GM21528 (cell line): ENCODE measurements at regions not wholly inside any gene's neighbourhood (a gene's known extent, or its start where the extent isn't known, plus 50 kb on each side); places are given as distances from the start of the nearest gene placed in this dataset.

Experiments used
- ATAC-seq: cut with Tn5 transposase; IDR thresholded peaks from one replicate; pipeline ENCODE4 v1.9.1; 2021; ENCODE audit warnings: mild to moderate bottlenecking, moderate library complexity; ENCODE audit not compliant: unreplicated experiment, low FRiP score

- ATAC-seq: no peak
Measured at GRCh38 chr20:60304931-60305330, 346.7 kb downstream of the CDH26 start.

- no peak for ATAC-seq
Measured at GRCh38 chr20:60306105-60306504, 347.9 kb downstream of the CDH26 start.

GRCh38 chr20:60306551-60306950 is 348.3 kb downstream of the CDH26 start:
- ATAC-seq: no peak

- no peak for ATAC-seq
Measured at GRCh38 chr20:60310560-60311349, 352.5 kb downstream of the CDH26 start.

GRCh38 chr20:60313191-60313590 is 355.0 kb downstream of the CDH26 start:
- no peak for ATAC-seq

GRCh38 chr20:60313614-60314013 is 355.4 kb downstream of the CDH26 start:
- ATAC-seq: no peak

GRCh38 chr20:60314727-60315126 is 356.5 kb downstream of the CDH26 start:
- ATAC-seq: no peak

- ATAC-seq: no peak
Measured at GRCh38 chr20:60316476-60317158, 358.4 kb downstream of the CDH26 start.

GRCh38 chr20:60317401-60317800 is 359.2 kb downstream of the CDH26 start:
- no peak for ATAC-seq

- no peak for ATAC-seq
Measured at GRCh38 chr20:60321601-60322000, 363.4 kb downstream of the CDH26 start.

GRCh38 chr20:60326821-60327220 is 368.6 kb downstream of the CDH26 start:
- no peak for ATAC-seq

GRCh38 chr20:60327971-60328660 is 369.9 kb downstream of the CDH26 start:
- ATAC-seq: no peak

- no peak for ATAC-seq
Measured at GRCh38 chr20:60330461-60330860, 372.2 kb downstream of the CDH26 start.

- no peak for ATAC-seq
Measured at GRCh38 chr20:60331688-60332300, 373.6 kb downstream of the CDH26 start.

GRCh38 chr20:60332523-60332922 is 374.3 kb downstream of the CDH26 start:
- no peak for ATAC-seq

- ATAC-seq: no peak
Measured at GRCh38 chr20:60334911-60335310, 376.7 kb downstream of the CDH26 start.

- ATAC-seq: no peak
Measured at GRCh38 chr20:60338556-60338955, 380.3 kb downstream of the CDH26 start.

GRCh38 chr20:60339738-60340137 is 381.5 kb downstream of the CDH26 start:
- ATAC-seq: no peak

GRCh38 chr20:60340232-60340631 is 382.0 kb downstream of the CDH26 start:
- no peak for ATAC-seq

- ATAC-seq: no peak
Measured at GRCh38 chr20:60341062-60341461, 382.8 kb downstream of the CDH26 start.

GRCh38 chr20:60345106-60345505 is 386.9 kb downstream of the CDH26 start:
- no peak for ATAC-seq
